Fibroblast of the aortic adventitia (primary cell): ENCODE measurements at regions not wholly inside any gene's neighbourhood (a gene's known extent, or its start where the extent isn't known, plus 50 kb on each side); places are given as distances from the start of the nearest gene placed in this dataset.
"Not testable (repeated sequence)": the region's sequence is repeated elsewhere in the genome, so short reads cannot be mapped to it uniquely, and the experiment has no call there.

Source experiments
- DNase-seq: peaks from one replicate; pipeline ENCODE4 v3.0.0-alpha.2; 2010; ENCODE audit warnings: low read depth
- H3K4me3 ChIP-seq: 2 replicates; pipeline ENCODE4 v1.5.1; 2011; ENCODE audit warnings: low read depth, mild to moderate bottlenecking, control low read depth, low read length, moderate library complexity
- TF ChIP-seq, protein P1 (sequence below): IDR thresholded peaks from 2 replicates; pipeline ENCODE4 v1.5.1; 2011; ENCODE audit warnings: mild to moderate bottlenecking, low read length, control low read depth, inconsistent platforms; ENCODE audit not compliant: insufficient read depth

DNA sequence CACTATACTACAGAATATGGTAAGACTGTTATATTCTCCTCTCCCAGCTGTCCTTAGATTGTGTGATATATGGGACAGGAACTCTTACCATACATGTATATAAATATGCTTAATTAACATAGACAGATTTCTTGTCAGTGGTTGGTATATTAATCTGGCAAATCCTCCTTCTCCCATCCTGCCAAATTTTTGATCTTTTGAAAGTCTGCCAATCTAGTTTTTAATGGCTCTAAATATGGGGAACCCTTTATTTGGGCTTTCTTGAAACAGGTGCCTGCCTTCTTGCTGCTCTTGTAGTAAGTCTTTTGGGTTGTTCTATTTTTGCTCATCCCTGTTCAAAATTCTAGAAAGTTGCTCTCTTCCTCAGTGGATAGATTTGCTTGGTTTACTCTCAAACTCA is 63.5 kb downstream of the SPATA31D1 start:
- no peak for DNase-seq
- H3K4me3 ChIP-seq, result no peak overlapping the region
- TF ChIP-seq, protein P1, sequence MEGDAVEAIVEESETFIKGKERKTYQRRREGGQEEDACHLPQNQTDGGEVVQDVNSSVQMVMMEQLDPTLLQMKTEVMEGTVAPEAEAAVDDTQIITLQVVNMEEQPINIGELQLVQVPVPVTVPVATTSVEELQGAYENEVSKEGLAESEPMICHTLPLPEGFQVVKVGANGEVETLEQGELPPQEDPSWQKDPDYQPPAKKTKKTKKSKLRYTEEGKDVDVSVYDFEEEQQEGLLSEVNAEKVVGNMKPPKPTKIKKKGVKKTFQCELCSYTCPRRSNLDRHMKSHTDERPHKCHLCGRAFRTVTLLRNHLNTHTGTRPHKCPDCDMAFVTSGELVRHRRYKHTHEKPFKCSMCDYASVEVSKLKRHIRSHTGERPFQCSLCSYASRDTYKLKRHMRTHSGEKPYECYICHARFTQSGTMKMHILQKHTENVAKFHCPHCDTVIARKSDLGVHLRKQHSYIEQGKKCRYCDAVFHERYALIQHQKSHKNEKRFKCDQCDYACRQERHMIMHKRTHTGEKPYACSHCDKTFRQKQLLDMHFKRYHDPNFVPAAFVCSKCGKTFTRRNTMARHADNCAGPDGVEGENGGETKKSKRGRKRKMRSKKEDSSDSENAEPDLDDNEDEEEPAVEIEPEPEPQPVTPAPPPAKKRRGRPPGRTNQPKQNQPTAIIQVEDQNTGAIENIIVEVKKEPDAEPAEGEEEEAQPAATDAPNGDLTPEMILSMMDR, result no peak

- no peak overlapping the region for H3K4me3 ChIP-seq
- TF ChIP-seq, protein P1, result no peak
- no peak for DNase-seq
Measured at GRCh38 chr9:82054264-82055015, 65.9 kb downstream of the SPATA31D1 start.

DNA sequence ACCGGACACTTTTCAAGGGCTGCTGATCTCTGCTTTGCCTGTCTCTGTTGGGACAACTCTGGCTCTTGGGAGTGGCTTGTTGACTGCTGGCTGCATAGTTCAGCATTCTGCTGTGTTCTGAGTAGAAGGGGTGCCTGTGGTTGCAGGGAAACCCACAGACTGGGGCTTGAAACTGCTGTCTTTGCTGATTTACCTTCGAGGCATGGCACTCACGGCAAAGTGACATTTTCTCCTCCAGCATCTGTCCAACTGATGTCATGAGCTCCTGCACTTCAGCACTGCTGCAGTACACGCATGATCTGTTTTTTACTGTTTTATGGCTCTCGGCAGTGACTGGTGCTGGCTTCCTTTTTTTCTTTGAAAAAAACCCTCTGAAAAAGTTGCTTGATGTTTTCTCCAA is 69.2 kb downstream of the SPATA31D1 start:
- no peak overlapping the region for H3K4me3 ChIP-seq
- TF ChIP-seq, protein P1, result no peak
- no peak for DNase-seq

- not testable (repeated sequence) for H3K4me3 ChIP-seq, DNase-seq
Measured at GRCh38 chr9:82061801-82062200, 73.2 kb downstream of the SPATA31D1 start.

DNA sequence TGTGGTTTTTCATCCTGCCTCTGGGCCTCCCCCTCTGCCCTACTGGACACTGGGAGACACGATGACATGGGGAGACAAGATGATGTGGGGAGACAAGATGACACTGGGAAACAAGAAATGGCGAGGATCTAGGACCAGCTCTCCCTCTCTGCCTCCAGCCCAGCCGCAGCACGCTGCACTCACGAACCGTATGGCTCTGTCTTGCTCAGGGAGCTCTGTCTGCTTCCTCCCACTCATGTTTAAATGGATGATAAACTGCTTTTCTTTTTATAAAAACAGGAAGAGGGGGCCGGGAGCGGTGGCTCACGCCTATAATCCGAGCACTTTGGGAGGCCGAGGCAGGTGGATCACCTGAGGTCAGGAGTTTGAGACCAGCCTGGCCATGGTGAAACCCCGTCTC is 73.7 kb downstream of the SPATA31D1 start:
- H3K4me3 ChIP-seq, result no peak overlapping the region
- TF ChIP-seq, protein P1, result no peak
- no peak for DNase-seq

DNA sequence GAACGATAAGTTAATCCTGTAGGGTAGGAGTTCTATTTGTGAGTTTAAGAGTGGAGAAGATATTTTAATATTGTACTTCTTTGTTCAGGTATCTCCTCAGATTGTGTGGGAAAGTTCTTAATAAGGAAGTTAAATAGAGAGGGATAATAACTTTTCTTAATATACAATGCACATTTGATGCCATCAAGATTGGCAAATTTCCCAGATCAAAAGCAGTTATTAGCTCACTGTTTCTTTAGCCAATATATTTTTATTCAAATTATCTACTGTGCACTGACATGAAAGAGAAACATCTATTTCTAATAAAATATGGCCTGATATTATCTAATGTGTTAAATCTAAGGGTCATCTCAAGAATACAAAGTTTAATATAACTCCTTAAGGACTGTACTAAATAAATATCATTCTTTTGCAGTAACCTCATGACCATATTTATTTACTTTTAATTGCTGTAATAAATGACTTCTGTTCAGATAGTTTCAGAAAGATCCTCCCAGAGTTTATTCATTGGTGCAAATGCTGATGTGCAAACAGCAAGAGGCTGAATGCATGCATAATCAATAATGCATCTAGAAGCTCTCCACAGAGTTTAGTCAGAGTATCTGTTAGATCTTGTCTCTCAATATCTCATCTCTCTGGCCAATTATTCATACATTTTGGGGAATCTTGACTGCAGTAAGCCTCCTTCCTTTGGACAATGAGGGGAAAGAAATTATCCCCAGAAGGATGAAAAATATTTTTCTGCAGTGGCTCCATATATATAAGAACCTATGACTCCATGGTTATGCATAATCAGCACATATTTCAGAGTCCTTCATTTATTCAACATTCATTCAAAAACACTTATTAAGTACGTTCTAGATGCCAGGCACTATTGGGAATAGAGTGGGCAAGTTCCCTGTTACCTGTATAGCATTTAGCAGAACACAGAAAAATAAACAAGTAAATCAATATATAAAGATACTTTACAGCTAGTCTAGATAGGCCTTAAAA is 85.3 kb downstream of the SPATA31D1 start:
- TF ChIP-seq, protein P1, result no peak
- H3K4me3 ChIP-seq, result no peak overlapping the region
- no peak for DNase-seq

GRCh38 chr9:82080265-82080664 is 91.7 kb downstream of the SPATA31D1 start:
- no peak overlapping the region for H3K4me3 ChIP-seq
- DNase-seq, result no peak
- TF ChIP-seq, protein P1, result no peak
